ENCODE measurements at regions not wholly inside any gene's neighbourhood (a gene's known extent, or its start where the extent isn't known, plus 50 kb on each side); places are given as distances from the start of the nearest gene placed in this dataset.

DNA sequence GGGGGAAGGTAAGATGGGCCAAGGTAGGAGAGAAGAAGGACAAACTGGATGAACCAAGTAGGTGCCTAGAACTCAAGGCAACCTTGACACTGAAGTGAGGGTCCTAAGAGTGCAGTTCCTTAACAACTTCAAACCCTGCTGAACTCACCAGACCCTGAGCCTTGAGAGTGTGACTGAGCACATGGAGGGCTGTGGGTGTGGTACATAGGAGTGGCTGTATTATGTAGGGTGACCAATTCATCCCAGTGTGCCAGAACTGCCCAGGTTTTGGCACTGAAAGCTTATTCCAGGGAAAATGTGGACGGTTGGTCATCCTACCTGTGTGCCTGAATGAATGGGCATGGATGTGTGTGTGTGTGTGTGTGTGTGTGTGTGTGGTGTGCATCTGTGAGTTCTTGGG, 281.8 kb downstream of the DHX35 start:
- CTCF ChIA-PET, result interaction anchor here (0.6 kb wide), 1 partner anchor 1150 kb away, joined by 3 read pairs; no protein-coding TSS in a partner anchor

More for the DNA sequence above, 281.8 kb downstream of the DHX35 start:
- Histone ChIP-seq H3K27ac (ENCODE audit: extremely low read depth, low read depth, low read length) (no peak overlapping the region), H3K9me3 (ENCODE audit: control insufficient read depth, insufficient read depth, low read depth, low read length) (no peaks in the 10 kb centered on the region), H3K36me3 (ENCODE audit: control insufficient read depth in 2 of 2, insufficient read depth in 1 of 2, low read length in 2 of 2) (no peaks in the 10 kb centered on the region), H3K4me1 (ENCODE audit: control insufficient read depth, insufficient read depth, low read length) (no peaks in the 10 kb centered on the region), H3K4me3 (ENCODE audit: low read depth, low read length) (no peak overlapping the region)
- POLR2A ChIA-PET, result no interaction called here
- TF ChIP-seq, protein P1, sequence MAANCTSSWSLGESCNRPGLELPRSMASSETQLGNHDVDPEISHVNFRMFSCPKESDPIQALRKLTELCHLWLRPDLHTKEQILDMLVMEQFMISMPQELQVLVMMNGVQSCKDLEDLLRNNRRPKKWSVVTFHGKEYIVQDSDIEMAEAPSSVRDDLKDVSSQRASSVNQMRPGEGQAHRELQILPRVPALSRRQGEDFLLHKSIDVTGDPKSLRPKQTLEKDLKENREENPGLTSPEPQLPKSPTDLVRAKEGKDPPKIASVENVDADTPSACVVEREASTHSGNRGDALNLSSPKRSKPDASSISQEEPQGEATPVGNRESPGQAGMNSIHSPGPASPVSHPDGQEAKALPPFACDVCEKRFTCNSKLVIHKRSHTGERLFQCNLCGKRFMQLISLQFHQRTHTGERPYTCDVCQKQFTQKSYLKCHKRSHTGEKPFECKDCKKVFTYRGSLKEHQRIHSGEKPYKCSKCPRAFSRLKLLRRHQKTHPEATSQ (tag by site-specific recombination; IDR thresholded peaks at IDR 0.05), result no peak
- no peak for TF ChIP-seq ZNF121 (tag by site-specific recombination; IDR thresholded peaks at IDR 0.05)
- TF ChIP-seq ZNF843 (tag by site-specific recombination; IDR thresholded peaks at IDR 0.05), result no peak
- TF ChIP-seq, protein P2, sequence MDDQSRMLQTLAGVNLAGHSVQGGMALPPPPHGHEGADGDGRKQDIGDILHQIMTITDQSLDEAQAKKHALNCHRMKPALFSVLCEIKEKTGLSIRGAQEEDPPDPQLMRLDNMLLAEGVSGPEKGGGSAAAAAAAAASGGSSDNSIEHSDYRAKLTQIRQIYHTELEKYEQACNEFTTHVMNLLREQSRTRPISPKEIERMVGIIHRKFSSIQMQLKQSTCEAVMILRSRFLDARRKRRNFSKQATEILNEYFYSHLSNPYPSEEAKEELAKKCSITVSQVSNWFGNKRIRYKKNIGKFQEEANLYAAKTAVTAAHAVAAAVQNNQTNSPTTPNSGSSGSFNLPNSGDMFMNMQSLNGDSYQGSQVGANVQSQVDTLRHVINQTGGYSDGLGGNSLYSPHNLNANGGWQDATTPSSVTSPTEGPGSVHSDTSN (CRISPR knock-in tag; IDR thresholded peaks at IDR 0.05), result no peak
- no peak for TF ChIP-seq ZEB2 (tag by site-specific recombination; IDR thresholded peaks at IDR 0.05)
- no peak for TF ChIP-seq PRDM1 (tag by site-specific recombination; IDR thresholded peaks at IDR 0.05)
- no peak for TF ChIP-seq PRDM2 (tag by site-specific recombination; IDR thresholded peaks at IDR 0.05; ENCODE audit: borderline replicate concordance)
- no peak for TF ChIP-seq ZNF292 (tag by site-specific recombination; IDR thresholded peaks at IDR 0.05; ENCODE audit: borderline replicate concordance, low read depth)
- no peak for TF ChIP-seq ZNF266 (tag by site-specific recombination; IDR thresholded peaks at IDR 0.05; ENCODE audit: low read depth)
- TF ChIP-seq ZNF202 (tag by site-specific recombination; IDR thresholded peaks at IDR 0.05; ENCODE audit: borderline replicate concordance), result no peak
- TF ChIP-seq, protein P3, sequence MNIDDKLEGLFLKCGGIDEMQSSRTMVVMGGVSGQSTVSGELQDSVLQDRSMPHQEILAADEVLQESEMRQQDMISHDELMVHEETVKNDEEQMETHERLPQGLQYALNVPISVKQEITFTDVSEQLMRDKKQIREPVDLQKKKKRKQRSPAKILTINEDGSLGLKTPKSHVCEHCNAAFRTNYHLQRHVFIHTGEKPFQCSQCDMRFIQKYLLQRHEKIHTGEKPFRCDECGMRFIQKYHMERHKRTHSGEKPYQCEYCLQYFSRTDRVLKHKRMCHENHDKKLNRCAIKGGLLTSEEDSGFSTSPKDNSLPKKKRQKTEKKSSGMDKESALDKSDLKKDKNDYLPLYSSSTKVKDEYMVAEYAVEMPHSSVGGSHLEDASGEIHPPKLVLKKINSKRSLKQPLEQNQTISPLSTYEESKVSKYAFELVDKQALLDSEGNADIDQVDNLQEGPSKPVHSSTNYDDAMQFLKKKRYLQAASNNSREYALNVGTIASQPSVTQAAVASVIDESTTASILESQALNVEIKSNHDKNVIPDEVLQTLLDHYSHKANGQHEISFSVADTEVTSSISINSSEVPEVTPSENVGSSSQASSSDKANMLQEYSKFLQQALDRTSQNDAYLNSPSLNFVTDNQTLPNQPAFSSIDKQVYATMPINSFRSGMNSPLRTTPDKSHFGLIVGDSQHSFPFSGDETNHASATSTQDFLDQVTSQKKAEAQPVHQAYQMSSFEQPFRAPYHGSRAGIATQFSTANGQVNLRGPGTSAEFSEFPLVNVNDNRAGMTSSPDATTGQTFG (tag by site-specific recombination; IDR thresholded peaks at IDR 0.05; ENCODE audit: borderline replicate concordance), result no peak
- no peak for TF ChIP-seq TCF7L2 (IDR thresholded peaks at IDR 0.05; ENCODE audit: borderline replicate concordance, low read depth, low read length)
- TF ChIP-seq ZNF394 (tag by site-specific recombination; IDR thresholded peaks at IDR 0.05; ENCODE audit: borderline replicate concordance), result no peak

Measured in HEK293 (cell line).